Stimulated activated CD4-positive, alpha-beta T cell treated with anti-CD3 and anti-CD28 coated beads, Interleukin-15, amount 100 ng/mL, for 48 hours (primary cell): ENCODE measurements at regions not wholly inside any gene's neighbourhood (a gene's known extent, or its start where the extent isn't known, plus 50 kb on each side); places are given as distances from the start of the nearest gene placed in this dataset.

Source experiments
- DNase-seq, 2 donors: peaks; one replicate each; pipeline ENCODE4 v3.0.0-alpha.2; 2020; ENCODE audit warnings: low read depth in 2 of 2

DNA sequence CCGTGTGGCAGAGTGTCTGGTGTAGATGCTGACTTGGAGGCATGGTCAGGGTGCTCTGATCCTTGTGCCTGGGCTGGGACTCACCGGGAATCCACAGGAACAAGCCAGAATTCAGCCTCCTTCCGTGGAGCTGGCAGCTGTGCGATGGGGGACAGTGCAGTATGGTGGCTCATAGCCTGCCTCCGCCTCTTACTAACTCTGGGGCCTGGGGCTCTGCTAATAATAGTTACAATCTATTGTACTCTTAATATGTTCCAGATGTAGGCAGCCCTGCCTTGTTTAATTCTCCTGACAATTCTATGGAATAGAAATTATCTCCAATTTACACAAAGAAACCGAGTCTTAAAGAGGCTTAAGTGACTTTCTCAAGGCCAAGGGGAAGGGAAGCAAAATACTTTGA is 77.6 kb downstream of the PCDH1 start:
- DNase-seq: no peak

DNA sequence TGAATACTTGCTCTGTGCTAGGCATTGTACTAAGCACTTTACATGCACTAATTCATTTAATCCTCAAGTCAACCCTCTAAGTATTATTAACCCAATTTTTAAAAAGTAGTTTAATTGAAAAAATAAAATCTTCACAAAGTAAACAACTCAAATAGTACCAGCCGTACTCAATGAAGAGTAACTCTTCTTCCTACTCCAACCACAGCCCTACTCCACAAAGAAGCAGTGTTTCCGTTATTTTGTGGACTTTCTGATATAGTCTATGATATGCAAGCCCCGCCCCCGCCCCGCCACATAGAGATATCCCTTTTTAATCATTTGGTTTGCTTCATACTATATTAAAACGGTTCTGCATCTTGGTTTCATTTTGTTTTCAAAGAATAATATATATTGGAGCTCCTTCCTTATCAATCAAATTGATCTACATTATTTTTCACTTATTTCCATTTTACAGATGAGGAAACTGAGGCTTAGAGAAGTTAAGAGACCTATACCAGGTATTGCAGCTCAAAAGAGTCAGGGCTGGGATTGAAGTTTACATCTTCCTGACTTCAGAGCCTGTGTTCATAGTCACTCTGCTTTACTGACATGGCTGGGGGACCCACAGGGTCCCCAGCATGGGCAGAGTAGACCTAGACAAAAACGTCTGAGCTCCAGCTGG is 78.6 kb downstream of the PCDH1 start:
- DNase-seq: no peak

DNA sequence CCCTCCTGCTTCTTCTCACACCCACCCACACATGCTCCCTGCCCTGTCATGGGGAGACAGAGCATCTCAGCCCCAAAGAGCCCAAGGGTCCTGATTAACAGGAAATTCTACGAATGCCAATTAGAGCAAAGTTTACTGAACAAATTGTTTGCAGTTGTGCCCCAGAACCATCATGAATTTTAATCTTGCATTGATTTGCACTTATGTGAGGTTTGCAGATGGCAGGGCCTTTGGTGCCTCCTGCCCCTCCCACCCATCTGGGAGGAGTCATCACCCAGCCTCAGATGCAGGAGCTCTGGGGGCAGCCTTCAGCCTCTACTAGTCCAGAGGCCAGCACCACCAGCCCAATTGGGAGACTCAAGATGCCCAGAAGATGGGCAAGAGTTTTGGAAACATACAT is 80.8 kb downstream of the PCDH1 start:
- no peak for DNase-seq

DNA sequence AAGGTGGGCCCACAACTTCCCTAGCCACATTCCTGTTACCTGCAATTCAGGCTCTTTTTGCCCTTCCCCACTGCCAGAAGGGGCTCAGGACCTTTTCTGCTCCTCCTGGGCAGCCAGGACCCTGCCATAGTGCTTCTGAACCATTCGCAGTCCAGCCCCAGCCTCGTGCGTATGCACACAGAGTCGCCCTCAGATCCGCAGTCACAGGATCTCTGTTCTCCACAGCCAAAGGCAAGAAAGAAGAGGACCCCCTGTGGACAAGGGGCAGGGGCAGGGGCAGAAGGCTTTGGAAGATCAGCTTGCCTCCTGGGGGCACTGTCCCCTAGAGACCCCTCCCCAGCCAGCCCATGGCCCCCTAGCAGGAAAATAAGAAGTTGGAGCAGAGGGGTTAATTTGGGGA is 82.8 kb downstream of the PCDH1 start:
- no peak for DNase-seq

DNA sequence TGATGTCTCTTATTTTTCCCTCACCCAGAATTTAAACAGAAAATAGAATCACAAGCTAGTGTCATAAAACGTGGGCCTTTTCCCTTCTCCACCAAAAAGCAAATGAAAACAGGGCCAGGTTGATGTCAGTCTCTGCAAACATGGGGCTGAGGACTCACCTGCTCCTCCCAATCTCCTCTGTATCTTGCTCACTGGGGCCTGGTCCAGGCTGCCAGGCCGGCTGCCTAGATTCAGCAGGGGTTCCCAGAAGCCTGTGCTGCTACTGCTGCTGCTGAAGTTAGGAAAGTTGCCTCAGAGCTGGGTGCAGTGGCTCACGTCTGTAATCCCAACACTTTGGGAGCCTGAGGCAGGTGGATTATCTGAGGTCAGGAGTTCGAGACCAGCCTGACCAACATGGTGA is 84.3 kb downstream of the PCDH1 start:
- no peak for DNase-seq

DNA sequence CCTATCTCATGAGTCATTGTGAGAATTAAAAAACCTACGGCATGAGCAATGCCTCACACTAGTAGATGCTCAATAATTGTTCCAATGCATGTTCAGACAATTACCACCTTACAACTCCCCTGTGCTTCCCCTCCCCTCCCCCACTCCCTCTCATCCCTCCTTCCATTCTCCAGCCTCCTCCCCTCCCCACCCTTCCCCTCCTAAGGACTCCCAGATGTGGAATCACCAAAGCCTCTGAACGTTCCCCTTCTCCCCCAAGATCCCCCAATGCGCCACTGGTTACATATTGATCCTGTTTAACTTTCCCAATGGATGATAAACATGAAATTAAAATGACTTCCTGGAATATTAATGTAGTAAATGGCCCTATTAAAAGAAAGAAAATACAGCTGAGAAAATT is 84.8 kb downstream of the PCDH1 start:
- DNase-seq: no peak

DNA sequence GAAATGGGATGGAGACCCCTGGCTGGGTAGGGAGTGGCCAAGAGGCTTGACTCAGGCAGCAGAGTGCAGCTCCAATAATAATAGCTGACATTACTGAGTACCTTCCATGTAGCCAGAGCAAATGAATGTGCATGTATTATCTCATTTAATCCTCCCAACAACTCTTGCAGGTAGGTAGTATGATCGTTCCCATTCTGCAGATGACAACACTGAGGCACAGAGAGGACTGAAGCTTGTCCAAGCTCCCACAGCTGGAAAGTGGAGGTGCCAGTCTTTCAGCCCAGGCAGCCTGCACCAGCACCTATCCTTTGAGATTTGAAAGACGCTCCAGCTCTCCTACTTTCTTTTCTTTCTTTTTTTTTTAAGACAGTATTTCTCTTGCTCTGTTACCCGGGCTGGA is 87.6 kb downstream of the PCDH1 start:
- no peak for DNase-seq

DNA sequence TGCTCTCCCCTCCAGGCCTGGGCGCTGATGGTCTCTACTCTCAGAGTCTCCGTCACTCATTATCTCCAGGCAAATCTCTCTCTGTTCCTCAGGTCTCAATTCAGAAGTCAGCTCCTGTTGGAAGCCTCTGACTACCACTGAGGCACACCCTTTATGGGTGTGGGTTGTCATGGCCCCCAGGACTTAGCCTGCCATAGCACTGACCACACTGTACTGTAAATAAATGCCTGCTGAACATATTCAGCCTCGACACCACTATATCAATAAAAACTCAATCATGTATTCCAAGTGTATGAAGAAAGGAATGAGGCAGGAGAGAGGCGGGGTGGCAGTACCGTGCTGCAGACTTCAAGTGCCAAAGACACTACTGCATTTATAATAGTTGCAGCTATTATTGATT is 88.9 kb downstream of the PCDH1 start:
- no peak for DNase-seq

DNA sequence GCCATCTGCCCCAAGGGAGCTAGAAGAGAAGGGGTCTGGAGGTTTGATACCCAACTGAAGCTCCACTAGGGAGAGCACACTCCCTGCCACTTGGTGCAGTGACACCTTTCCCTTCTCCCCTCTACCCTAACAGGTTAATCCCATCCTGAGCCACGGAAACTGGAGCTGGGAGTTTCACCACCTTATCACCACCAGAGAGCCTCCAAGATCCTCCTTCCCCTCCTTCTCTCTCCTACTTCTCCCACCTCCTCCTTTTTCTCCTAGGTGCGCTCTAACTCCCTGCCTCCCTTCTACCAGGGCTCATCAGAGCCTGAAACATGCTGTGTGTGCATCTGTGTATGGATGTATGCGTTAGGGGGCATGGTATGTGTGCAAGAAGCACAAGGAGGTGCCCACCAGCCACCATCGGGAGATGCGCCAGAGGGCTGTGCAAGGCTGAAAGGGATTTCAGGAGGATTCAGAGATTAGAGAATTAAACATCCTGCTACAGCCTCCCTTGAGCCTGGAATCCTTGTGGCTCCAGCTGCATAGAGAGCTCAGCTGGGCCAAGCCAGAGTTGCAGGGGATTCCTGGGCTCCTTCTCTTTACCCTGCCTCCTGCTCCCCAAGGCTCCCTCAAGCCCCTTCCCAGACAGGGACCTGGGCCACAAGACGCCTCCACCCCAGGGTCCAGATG is 89.8 kb downstream of the PCDH1 start:
- no peak for DNase-seq

DNA sequence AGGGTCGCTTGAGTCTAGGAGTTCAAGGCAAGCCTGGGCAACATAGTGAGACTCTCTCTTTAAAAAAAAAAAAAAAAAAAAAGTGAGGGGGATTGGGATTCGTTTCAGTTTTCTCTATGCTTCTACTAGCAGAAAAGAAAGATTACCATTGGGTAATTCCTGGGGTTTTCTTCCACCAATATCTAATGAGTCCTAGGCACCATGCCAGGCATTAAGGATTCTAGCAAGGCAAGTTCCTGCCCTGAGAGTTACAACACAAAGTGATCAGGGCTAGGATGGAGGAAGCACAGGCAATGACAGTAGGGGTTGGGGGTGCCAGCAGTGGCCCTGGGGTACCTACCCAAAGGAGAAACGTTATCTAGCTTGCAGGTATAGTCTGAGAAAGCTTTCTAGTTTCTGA is 90.8 kb downstream of the PCDH1 start:
- DNase-seq: no peak

DNA sequence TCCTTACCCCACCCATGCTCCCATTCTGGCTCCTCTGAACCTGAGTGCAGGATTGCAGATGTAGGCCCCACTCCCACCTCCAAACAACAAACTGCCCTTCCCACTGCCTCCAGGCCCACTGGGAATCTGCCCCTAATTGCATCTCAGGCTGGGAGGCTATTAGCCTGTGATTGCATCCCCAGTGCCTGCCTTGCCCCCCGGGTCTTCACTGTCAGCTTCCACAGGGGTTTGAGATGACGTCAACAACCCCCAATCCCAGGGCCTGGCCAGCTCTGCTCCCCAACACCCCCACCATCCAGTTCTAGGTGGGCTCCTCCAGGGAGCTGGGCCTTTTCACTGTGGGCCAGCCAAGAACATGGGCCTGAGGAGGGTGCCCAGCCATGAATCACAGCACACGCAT is 91.5 kb downstream of the PCDH1 start:
- DNase-seq: no peak

DNA sequence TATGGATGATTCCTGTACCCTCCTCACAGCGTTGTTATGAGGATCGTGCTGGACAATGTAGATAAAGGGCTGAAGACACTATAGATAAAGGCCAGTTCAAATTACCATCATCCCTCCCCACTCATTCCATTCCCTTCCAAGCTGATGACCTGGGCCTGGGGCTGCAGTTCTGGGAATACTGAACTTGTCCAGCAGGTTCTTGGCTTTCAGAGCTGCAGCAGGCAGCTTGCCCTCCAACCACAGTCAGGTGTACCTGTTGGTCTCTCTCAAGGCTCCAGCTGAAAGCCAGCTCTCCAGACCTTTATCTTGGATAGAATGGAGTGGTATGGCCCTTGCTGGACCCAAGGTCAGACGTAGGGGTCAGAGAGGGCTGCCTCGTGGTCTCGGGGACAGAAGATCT is 92.5 kb downstream of the PCDH1 start:
- DNase-seq: no peak

DNA sequence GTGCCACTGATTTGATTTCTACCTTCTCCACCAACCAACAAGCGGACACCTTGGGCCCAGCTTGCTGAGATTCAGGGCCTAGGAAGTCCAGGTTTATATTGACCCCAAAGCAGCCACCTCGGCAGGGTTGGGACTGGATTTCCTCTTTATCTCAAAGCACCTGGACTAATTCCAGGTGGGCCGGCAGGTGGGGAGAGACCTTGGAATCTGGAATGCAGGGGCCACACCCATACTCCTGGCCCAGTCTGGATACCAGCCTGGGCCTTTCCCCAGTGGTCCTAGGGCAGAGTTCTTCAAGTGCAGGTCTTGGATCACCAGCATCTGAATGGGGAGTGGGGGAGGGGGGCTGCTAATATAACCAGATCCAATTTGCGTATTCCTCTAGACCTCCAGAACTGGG is 93.1 kb downstream of the PCDH1 start:
- no peak for DNase-seq

DNA sequence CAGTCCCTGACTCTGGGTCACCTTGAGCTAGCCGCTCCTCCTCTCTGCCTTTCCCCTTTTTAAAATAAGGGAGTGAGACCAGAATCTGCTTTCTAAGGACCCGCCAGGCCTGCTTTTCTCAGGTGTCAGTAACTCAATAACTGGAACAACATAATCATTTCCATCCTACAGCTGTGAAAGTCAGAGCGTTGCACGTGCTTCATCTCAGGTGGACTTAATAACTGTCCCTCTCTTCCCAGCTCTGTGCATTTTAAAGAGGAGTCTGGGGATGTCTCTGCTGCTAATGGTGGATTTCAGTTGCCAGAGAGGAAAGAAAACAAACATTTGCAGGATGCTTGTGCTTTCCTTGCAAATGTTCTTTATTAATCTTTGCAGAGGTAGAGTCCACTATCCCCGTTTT is 93.7 kb downstream of the PCDH1 start:
- no peak for DNase-seq

DNA sequence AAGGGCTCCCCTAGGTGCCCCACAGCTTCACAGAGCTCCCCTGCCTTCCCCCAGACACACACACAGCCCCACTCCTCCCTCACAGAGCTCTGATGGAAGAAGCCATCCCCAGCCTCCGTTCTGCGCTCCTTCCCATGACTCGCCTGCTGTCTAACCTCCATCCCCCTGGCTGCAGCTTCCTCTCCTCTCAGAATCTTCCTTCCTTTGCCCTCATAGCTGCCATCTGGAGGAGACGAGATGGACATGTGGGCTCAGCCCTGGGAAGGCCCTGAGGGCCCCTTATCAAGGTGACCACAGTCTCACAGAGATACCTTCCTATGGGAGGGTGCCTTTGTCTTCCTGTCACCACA is 94.3 kb downstream of the PCDH1 start:
- DNase-seq: no peak

DNA sequence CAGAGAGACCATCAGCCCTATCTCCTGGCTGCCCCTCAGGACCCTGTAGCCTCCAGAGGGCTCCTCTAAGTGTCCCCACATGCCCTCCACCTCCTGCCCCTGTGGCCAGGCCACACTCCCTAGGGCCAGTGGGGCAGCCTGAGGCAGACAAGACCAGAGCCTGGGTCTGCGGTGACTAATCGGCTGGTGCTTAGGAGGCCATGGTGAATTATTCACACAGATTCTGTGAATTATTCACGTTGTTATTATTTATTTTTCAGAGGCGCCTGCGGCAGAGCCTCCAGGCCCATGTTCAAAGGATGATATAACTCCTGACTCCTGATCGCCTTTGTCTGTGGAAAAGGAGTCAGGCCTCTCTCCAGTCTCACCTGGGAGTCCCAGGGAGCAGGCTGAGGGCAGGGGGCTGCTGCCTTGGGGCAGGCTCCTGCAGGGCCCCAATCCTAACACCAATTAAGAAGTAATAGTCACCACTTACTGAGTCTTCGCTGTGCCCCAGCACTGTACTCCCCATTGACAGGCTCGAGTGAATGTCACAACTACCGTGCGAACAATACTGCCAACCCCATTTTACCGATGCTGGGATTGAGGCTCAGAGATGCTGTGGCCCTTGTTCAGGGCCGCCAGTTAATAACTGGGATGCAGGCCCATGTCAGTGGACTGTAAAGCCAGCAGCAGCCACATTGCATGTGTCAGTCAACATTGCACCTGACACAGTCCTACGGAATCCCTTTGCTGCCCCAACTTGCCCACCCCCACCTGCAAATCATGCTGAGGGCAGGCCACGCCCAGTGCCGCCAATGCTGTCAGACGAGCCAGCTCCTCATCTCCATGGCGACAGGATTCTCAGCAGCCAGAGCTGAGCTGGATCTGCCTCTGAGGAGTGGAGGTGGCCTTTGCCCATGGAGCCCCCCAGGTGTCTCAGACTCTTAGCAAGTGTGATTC is 94.9 kb downstream of the PCDH1 start:
- DNase-seq: no peak

DNA sequence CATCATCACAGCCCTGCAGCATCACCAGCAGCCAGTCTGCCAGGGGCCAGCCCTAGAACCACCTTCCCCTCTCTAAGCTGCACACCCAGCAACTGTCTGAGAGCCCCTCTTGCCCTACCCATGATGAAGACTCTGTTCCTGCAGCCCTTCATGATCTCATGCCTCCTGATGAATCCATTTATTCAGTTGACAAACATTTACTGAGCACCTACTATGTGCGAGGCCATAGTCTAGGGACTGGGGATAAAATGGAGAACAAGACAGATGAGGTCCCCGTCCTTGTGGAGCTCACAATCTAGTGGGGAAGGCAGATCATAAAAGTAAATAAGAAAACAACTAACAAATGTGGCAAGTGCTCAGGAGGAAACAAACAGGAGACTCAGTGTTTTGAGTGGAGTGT is 96.3 kb downstream of the PCDH1 start:
- no peak for DNase-seq

DNA sequence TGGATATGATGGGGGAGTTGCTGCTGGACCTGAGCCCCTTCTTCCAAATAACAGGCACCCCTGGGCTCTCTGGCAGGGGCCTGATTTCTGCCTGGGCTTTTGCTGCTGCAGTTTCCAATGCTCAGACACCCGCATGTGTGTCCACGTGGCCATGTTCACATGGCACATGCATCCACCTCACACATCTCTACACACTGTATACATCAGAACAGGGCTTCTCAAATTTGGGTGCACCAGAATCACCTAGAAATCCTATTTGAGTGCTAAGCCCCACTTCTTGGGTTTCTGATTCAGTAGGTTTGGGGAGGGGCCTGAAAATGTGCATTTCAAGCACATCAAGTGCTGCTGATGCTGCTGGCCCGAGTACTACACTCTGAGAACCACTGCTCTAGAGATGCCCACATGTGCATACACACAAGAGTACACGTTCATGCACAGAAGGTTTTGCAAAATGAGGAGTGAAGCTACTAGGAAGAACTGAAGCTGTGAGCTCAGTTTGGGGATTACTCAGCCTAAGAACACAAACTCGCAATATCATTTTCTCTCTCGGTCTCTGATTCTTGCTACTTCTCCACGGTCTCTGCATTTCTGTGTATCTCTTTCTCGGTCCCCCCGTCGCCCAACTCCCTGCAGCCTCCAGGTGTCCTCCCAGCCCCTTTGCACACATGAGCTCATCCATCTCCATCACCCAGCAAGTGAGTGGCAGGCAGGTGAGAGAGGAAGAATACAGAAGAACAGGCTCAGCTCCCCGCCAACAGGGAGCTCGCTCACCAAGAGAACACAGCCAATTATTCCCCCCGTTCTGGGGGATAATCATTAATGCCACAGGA is 97.0 kb downstream of the PCDH1 start:
- DNase-seq: no peak

DNA sequence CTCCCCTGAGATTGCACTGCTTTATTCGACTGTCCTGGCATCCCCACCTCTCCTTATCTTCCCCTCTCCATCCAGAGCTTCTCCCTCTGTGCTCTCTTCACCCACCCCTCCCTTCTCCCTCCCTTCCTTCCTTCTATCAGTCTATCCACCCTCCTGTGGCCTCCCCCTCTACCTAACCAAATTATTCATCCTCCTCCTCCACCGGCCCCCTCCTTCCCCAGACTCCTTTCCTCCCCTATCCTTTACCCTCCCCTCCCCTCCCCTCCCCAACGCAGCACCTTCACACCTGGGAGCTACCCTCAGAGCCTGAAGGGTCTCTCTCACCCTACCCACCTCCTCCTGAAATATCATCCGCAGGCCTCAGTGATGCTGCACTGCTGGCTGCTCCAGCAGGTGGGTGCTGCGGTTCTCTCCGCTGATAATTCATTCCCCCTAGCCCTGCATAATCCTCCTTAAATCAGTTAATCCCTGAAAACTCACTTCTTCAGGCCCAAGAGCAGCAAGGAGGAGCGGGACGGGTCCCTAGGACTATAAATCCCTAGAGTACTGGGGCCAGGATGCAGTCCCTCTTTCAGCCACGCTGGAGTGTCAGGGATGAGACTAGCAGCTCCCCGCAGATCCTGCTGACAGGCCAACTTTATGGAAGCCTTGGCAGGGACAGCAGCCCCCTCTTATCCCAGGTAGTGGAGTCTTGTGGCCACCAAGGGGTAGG is 97.8 kb downstream of the PCDH1 start:
- no peak for DNase-seq

DNA sequence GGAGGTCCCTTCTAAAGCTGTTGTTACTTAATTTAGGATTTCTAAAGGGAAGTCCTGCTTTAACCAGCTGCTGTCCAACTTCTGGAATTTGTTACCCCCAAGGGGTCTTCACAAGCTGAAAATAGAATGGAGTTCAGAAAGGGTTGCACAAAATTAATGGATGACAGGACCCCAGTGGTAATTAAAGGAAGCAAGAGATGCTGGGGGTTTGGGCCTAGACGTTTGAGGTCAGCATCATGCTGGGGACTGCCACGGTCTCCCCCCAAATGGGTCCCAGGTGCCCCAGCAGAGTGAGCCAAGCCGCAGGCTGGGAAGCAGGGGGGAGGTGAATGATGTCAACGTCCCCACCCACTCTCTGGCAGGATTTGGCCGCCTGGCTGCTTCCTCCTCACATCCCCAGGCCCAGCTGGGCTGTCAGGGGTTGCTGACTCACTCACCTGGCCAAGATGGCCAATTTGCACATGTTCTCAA is 97.5 kb upstream of the ARAP3 start:
- DNase-seq: no peak

DNA sequence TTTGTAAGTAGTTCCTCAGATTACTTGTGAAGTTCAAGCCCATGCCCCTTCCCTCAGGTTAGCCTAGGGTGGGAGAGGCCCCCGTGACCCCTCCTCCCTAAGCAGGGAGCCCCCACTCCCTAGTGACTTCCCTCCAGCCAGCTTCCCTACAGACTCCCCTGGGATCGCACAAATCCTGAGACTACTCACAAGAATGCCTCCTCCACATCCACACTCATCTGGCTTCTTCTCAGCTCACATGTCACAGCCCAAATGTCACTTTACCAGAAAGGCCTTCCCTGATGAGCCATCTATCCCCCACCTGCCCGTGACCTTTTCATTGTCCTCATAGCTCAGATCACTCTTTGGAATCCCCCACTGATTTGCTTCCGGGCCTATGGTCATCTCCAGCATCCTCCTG is 96.7 kb upstream of the ARAP3 start:
- no peak for DNase-seq
